HEK293 (cell line): ENCODE measurements at regions not wholly inside any gene's neighbourhood (a gene's known extent, or its start where the extent isn't known, plus 50 kb on each side); places are given as distances from the start of the nearest gene placed in this dataset.

Experiments used
- CTCF ChIA-PET: fragments of 350-600 bp; formaldehyde crosslinking; extraction: SDS; loops from one replicate; lab custom pipeline; 2021; ENCODE audit warnings: antibody characterized with exemption; lab: Yijun Ruan, JAX
- POLR2A ChIA-PET: fragments of 300-600 bp; formaldehyde crosslinking; extraction: SDS; loops from one replicate; lab custom pipeline; 2020; ENCODE audit warnings: antibody characterized with exemption, inconsistent platforms; lab: Yijun Ruan, JAX
- H3K27ac ChIP-seq: fragments of 200-500 bp; sonication (Bioruptor generic); 2 replicates; pipeline ENCODE4 v1.5.1; 2014; ENCODE audit warnings: low read depth, low read length, control low read depth, inconsistent platforms; ENCODE audit errors: extremely low read depth
- H3K36me3 ChIP-seq, 2 experiments: fragments of 200-500 bp in 1 of 2; sonication (Bioruptor generic) in 1 of 2; 1 replicate in 1 of 2; 2 replicates in 1 of 2; pipeline ENCODE4 v1.5.1; 2014 to 2017; ENCODE audit warnings: inconsistent platforms in 2 of 2, low read length in 2 of 2; ENCODE audit not compliant: control insufficient read depth in 2 of 2, insufficient read depth in 1 of 2
- H3K4me1 ChIP-seq: fragments of 200-500 bp; sonication (Bioruptor generic); 2 replicates; pipeline ENCODE4 v1.5.1; 2014; ENCODE audit warnings: mild to moderate bottlenecking, low read length, inconsistent platforms; ENCODE audit not compliant: control insufficient read depth, insufficient read depth
- H3K4me3 ChIP-seq: 2 replicates; pipeline ENCODE4 v1.5.1; 2011; ENCODE audit warnings: low read depth, mild to moderate bottlenecking, control low read depth, low read length, moderate library complexity
- H3K9me3 ChIP-seq: fragments of 200-500 bp; sonication (Bioruptor generic); 2 replicates; pipeline ENCODE4 v1.5.1; 2014; ENCODE audit warnings: low read depth, low read length, inconsistent platforms; ENCODE audit not compliant: control insufficient read depth, insufficient read depth
- FEZF1 ChIP-seq: fragments of 450-650 bp; formaldehyde crosslinking; IDR thresholded peaks from 2 replicates; pipeline ENCODE4 v1.5.1; 2016; ENCODE audit warnings: missing biosample characterization, missing genetic modification characterization
- YY1 ChIP-seq: fragments of 450-650 bp; formaldehyde crosslinking; IDR thresholded peaks from 2 replicates; pipeline ENCODE4 v1.5.1; 2018; ENCODE audit warnings: missing biosample characterization, missing genetic modification characterization
- ZBTB21 ChIP-seq: fragments of 450-650 bp; formaldehyde crosslinking; IDR thresholded peaks from 2 replicates; pipeline ENCODE4 v1.5.1; 2017; ENCODE audit warnings: missing biosample characterization, missing genetic modification characterization
- ZBTB26 ChIP-seq: fragments of 450-650 bp; formaldehyde crosslinking; optimal IDR thresholded peaks from 2 replicates; pipeline ENCODE3; 2016; ENCODE audit warnings: missing biosample characterization, mild to moderate bottlenecking, missing genetic modification characterization
- ZBTB6 ChIP-seq: fragments of 450-650 bp; formaldehyde crosslinking; IDR thresholded peaks from 2 replicates; pipeline ENCODE4 v1.5.1; 2017; ENCODE audit warnings: missing biosample characterization, missing genetic modification characterization
- ZBTB8A ChIP-seq: fragments of 450-650 bp; formaldehyde crosslinking; IDR thresholded peaks from 2 replicates; pipeline ENCODE4 v1.5.1; 2016; ENCODE audit warnings: missing biosample characterization, missing genetic modification characterization
- ZFP37 ChIP-seq: fragments of 450-650 bp; formaldehyde crosslinking; IDR thresholded peaks from 2 replicates; pipeline ENCODE4 v1.5.1; 2016; ENCODE audit warnings: missing biosample characterization, missing genetic modification characterization
- ZNF132 ChIP-seq: fragments of 450-650 bp; formaldehyde crosslinking; IDR thresholded peaks from 2 replicates; pipeline ENCODE4 v1.5.1; 2017; ENCODE audit warnings: missing biosample characterization, missing genetic modification characterization, borderline replicate concordance
- ZNF169 ChIP-seq: fragments of 450-650 bp; formaldehyde crosslinking; IDR thresholded peaks from 2 replicates; pipeline ENCODE4 v1.5.1; 2016; ENCODE audit warnings: missing biosample characterization, missing genetic modification characterization
- ZNF223 ChIP-seq: fragments of 450-650 bp; formaldehyde crosslinking; IDR thresholded peaks from 2 replicates; pipeline ENCODE4 v1.5.1; 2016; ENCODE audit warnings: missing biosample characterization, missing genetic modification characterization
- ZNF394 ChIP-seq: fragments of 450-650 bp; formaldehyde crosslinking; IDR thresholded peaks from 2 replicates; pipeline ENCODE4 v1.5.1; 2016; ENCODE audit warnings: missing biosample characterization, missing genetic modification characterization, mild to moderate bottlenecking, moderate library complexity, borderline replicate concordance
- ZNF473 ChIP-seq: fragments of 450-650 bp; formaldehyde crosslinking; IDR thresholded peaks from 2 replicates; pipeline ENCODE4 v1.5.1; 2017; ENCODE audit warnings: missing biosample characterization, missing genetic modification characterization
- ZNF585B ChIP-seq: fragments of 450-650 bp; formaldehyde crosslinking; IDR thresholded peaks from 2 replicates; pipeline ENCODE4 v1.5.1; 2016; ENCODE audit warnings: missing biosample characterization, missing genetic modification characterization
- ZNF610 ChIP-seq: fragments of 450-650 bp; formaldehyde crosslinking; IDR thresholded peaks from 2 replicates; pipeline ENCODE4 v1.5.1; 2016; ENCODE audit warnings: missing biosample characterization, missing genetic modification characterization, borderline replicate concordance
- ZNF629 ChIP-seq: fragments of 450-650 bp; formaldehyde crosslinking; IDR thresholded peaks from 2 replicates; pipeline ENCODE4 v1.5.1; 2017; ENCODE audit warnings: missing biosample characterization, missing genetic modification characterization
- ZNF654 ChIP-seq: fragments of 450-650 bp; formaldehyde crosslinking; IDR thresholded peaks from 2 replicates; pipeline ENCODE4 v1.5.1; 2016; ENCODE audit warnings: low read depth, missing biosample characterization, missing genetic modification characterization
- TF ChIP-seq, protein P1 (sequence below): fragments of 450-650 bp; formaldehyde crosslinking; IDR thresholded peaks from 2 replicates; pipeline ENCODE4 v1.5.1; 2016; ENCODE audit warnings: missing biosample characterization, missing genetic modification characterization, low read depth
- TF ChIP-seq, protein P2 (sequence below): fragments of 450-650 bp; formaldehyde crosslinking; IDR thresholded peaks from 2 replicates; pipeline ENCODE4 v1.5.1; 2017; ENCODE audit warnings: missing biosample characterization, mild to moderate bottlenecking, missing genetic modification characterization, moderate library complexity

- ChIA-PET POLR2A (no interaction called here), CTCF (interaction anchor here (0.6 kb wide), 1 partner anchor 417 kb away, joined by 4 read pairs; no protein-coding TSS in a partner anchor)
- Histone ChIP-seq H3K27ac (no peak overlapping the region), H3K36me3 (no peaks in the 10 kb centered on the region), H3K4me3 (no peak overlapping the region), H3K4me1 (no peaks in the 10 kb centered on the region), H3K9me3 (no peaks in the 10 kb centered on the region)
- no peak for TF ChIP-seq ZBTB21 (tag by site-specific recombination)
- no peak for TF ChIP-seq ZNF473 (tag by site-specific recombination)
- TF ChIP-seq ZNF585B, result no peak
- no peak for TF ChIP-seq YY1 (tag by site-specific recombination)
- TF ChIP-seq ZNF394, result no peak
- no peak for TF ChIP-seq ZNF169 (tag by site-specific recombination)
- TF ChIP-seq ZNF132 (tag by site-specific recombination), result no peak
Observed at GRCh38 chr6:90795078-90795477, 208.2 kb upstream of the MAP3K7 start.

- H3K4me1 ChIP-seq, result no peaks in the 10 kb centered on the region
- H3K36me3 ChIP-seq, result no peaks in the 10 kb centered on the region
- H3K27ac ChIP-seq, result no peak overlapping the region
- TF ChIP-seq FEZF1 (tag by site-specific recombination) (no peak), ZBTB8A (tag by site-specific recombination) (no peak), ZNF223 (tag by site-specific recombination) (no peak), ZFP37 (no peak), ZNF654 (no peak), ZNF629 (tag by site-specific recombination) (no peak), ZNF610 (no peak), ZBTB26 (tag by site-specific recombination) (no peak), ZBTB6 (tag by site-specific recombination) (no peak)
- TF ChIP-seq, protein P1, sequence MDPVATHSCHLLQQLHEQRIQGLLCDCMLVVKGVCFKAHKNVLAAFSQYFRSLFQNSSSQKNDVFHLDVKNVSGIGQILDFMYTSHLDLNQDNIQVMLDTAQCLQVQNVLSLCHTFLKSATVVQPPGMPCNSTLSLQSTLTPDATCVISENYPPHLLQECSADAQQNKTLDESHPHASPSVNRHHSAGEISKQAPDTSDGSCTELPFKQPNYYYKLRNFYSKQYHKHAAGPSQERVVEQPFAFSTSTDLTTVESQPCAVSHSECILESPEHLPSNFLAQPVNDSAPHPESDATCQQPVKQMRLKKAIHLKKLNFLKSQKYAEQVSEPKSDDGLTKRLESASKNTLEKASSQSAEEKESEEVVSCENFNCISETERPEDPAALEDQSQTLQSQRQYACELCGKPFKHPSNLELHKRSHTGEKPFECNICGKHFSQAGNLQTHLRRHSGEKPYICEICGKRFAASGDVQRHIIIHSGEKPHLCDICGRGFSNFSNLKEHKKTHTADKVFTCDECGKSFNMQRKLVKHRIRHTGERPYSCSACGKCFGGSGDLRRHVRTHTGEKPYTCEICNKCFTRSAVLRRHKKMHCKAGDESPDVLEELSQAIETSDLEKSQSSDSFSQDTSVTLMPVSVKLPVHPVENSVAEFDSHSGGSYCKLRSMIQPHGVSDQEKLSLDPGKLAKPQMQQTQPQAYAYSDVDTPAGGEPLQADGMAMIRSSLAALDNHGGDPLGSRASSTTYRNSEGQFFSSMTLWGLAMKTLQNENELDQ (tag by site-specific recombination), result no peak
- TF ChIP-seq, protein P2, sequence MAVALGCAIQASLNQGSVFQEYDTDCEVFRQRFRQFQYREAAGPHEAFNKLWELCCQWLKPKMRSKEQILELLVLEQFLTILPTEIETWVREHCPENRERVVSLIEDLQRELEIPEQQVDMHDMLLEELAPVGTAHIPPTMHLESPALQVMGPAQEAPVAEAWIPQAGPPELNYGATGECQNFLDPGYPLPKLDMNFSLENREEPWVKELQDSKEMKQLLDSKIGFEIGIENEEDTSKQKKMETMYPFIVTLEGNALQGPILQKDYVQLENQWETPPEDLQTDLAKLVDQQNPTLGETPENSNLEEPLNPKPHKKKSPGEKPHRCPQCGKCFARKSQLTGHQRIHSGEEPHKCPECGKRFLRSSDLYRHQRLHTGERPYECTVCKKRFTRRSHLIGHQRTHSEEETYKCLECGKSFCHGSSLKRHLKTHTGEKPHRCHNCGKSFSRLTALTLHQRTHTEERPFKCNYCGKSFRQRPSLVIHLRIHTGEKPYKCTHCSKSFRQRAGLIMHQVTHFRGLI (tag by site-specific recombination), result no peak
- no peak overlapping the region for H3K4me3 ChIP-seq
- POLR2A ChIA-PET, result interaction anchor here (0.5 kb wide), 1 partner anchor 178 kb away, joined by 3 read pairs; no protein-coding TSS in a partner anchor
- CTCF ChIA-PET, result no interaction called here
- no peaks in the 10 kb centered on the region for H3K9me3 ChIP-seq
Observed at GRCh38 chr6:90793771-90794170, 206.9 kb upstream of the MAP3K7 start.
